ENCODE measurements at regions not wholly inside any gene's neighbourhood (a gene's known extent, or its start where the extent isn't known, plus 50 kb on each side); places are given as distances from the start of the nearest gene placed in this dataset.
A peak's percentile ranks its signal among the peaks of the same experiment; 100 is the strongest.

DNA sequence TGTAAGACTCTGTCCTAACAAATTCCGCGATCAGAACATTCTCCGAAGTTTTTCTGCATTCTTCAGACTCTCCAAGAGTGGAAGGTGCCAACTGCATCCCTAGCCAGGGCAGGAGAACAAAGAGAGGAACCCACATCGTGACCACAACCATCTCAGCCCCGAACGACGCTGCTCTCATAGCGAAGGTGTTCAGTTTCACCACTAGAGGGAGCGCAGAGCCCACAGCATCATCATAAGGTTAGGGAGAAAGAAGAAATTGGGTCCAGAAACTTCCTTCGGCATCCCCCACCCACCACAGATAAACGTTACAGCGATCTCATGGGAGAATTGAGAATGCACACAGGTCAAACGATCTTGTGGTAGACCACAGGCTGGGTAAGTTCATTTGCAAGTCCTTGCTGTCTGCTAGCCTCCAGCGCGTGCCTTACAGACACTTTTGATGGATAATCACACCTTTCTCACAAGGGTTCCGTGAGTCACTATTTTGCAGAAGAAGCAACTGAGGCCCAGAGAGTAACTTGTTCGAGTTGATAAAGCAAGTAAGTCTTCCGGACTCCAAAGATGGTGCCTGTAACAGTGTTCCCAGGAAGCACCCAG, 53.7 kb upstream of the ARL4C start (continued):
- TF ChIP-seq, protein P1, sequence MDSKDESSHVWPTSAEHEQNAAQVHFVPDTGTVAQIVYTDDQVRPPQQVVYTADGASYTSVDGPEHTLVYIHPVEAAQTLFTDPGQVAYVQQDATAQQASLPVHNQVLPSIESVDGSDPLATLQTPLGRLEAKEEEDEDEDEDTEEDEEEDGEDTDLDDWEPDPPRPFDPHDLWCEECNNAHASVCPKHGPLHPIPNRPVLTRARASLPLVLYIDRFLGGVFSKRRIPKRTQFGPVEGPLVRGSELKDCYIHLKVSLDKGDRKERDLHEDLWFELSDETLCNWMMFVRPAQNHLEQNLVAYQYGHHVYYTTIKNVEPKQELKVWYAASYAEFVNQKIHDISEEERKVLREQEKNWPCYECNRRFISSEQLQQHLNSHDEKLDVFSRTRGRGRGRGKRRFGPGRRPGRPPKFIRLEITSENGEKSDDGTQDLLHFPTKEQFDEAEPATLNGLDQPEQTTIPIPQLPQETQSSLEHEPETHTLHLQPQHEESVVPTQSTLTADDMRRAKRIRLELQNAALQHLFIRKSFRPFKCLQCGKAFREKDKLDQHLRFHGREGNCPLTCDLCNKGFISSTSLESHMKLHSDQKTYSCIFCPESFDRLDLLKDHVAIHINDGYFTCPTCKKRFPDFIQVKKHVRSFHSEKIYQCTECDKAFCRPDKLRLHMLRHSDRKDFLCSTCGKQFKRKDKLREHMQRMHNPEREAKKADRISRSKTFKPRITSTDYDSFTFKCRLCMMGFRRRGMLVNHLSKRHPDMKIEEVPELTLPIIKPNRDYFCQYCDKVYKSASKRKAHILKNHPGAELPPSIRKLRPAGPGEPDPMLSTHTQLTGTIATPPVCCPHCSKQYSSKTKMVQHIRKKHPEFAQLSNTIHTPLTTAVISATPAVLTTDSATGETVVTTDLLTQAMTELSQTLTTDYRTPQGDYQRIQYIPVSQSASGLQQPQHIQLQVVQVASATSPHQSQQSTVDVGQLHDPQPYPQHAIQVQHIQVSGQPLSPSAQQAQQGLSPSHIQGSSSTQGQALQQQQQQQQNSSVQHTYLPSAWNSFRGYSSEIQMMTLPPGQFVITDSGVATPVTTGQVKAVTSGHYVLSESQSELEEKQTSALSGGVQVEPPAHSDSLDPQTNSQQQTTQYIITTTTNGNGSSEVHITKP (tag by site-specific recombination; IDR thresholded peaks at IDR 0.05) = peak; percentile 83
- TF ChIP-seq ZNF701 (tag by site-specific recombination; IDR thresholded peaks at IDR 0.05) = no peak

DNA sequence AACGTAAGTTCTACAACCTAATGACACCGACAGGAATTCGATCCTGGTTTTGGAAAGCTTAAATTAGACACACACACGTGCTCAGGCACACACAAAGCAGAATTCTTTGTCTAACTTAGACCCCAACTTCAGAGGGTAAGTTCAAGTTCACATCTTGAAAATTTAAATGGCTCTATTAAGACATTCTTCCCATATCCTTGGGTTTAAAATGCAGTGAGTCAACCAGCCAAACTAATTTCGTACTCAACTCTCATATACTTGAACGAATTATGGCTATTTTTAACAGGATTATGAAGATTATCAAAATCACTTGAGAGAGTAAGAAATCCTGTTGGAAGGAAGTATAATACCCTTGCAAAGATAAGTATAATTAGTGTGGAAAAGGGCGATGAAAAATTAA, 53.2 kb upstream of the ARL4C start:
- Histone ChIP-seq H3K4me1 (ENCODE audit: control insufficient read depth, insufficient read depth, low read length) (no peaks in the 10 kb centered on the region), H3K4me3 (ENCODE audit: low read depth, low read length) (no peak overlapping the region), H3K36me3 (ENCODE audit: control insufficient read depth in 2 of 2, insufficient read depth in 1 of 2, low read length in 2 of 2) (no peaks in the 10 kb centered on the region), H3K9me3 (ENCODE audit: control insufficient read depth, insufficient read depth, low read depth, low read length) (no peaks in the 10 kb centered on the region), H3K27ac (ENCODE audit: extremely low read depth, low read depth, low read length) (no peak overlapping the region)
- ChIA-PET POLR2A (no interaction called here), CTCF (interaction anchor here (0.7 to 3.7 kb wide), 4 partner anchors 331 to 566 kb away, joined by 3 to 24 read pairs (median 6); no protein-coding TSS in a partner anchor)
- TF ChIP-seq EGR2 (tag by site-specific recombination; IDR thresholded peaks at IDR 0.05; ENCODE audit: low read depth) (no peak), ZNF585B (tag by site-specific recombination; IDR thresholded peaks at IDR 0.05) (no peak), ZIC2 (tag by site-specific recombination; IDR thresholded peaks at IDR 0.05) (no peak), ZNF423 (tag by site-specific recombination; IDR thresholded peaks at IDR 0.05) (no peak), TCF7L2 (IDR thresholded peaks at IDR 0.05; ENCODE audit: borderline replicate concordance, low read depth, low read length) (no peak), ZNF555 (tag by site-specific recombination; conservative IDR thresholded peaks at IDR 0.05) (no peak), ZNF324 (tag by site-specific recombination; IDR thresholded peaks at IDR 0.05) (no peak), TRIM28 (IDR thresholded peaks at IDR 0.05; ENCODE audit: borderline replicate concordance, low read length) (no peak), KLF7 (tag by site-specific recombination; IDR thresholded peaks at IDR 0.05; ENCODE audit: borderline replicate concordance) (no peak), ZNF335 (tag by site-specific recombination; conservative IDR thresholded peaks at IDR 0.05) (no peak), ZNF510 (tag by site-specific recombination; IDR thresholded peaks at IDR 0.05; ENCODE audit: insufficient replicate concordance) (no peak), SCRT1 (tag by site-specific recombination; IDR thresholded peaks at IDR 0.05; ENCODE audit: borderline replicate concordance) (no peak), ZNF76 (tag by site-specific recombination; IDR thresholded peaks at IDR 0.05; ENCODE audit: borderline replicate concordance, low read depth) (no peak)
- TF ChIP-seq, protein P2, sequence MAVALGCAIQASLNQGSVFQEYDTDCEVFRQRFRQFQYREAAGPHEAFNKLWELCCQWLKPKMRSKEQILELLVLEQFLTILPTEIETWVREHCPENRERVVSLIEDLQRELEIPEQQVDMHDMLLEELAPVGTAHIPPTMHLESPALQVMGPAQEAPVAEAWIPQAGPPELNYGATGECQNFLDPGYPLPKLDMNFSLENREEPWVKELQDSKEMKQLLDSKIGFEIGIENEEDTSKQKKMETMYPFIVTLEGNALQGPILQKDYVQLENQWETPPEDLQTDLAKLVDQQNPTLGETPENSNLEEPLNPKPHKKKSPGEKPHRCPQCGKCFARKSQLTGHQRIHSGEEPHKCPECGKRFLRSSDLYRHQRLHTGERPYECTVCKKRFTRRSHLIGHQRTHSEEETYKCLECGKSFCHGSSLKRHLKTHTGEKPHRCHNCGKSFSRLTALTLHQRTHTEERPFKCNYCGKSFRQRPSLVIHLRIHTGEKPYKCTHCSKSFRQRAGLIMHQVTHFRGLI (tag by site-specific recombination; IDR thresholded peaks at IDR 0.05) = no peak
- TF ChIP-seq, protein P3, sequence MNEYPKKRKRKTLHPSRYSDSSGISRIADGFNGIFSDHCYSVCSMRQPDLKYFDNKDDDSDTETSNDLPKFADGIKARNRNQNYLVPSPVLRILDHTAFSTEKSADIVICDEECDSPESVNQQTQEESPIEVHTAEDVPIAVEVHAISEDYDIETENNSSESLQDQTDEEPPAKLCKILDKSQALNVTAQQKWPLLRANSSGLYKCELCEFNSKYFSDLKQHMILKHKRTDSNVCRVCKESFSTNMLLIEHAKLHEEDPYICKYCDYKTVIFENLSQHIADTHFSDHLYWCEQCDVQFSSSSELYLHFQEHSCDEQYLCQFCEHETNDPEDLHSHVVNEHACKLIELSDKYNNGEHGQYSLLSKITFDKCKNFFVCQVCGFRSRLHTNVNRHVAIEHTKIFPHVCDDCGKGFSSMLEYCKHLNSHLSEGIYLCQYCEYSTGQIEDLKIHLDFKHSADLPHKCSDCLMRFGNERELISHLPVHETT (tag by site-specific recombination; IDR thresholded peaks at IDR 0.05) = no peak
- TF ChIP-seq, protein P4, sequence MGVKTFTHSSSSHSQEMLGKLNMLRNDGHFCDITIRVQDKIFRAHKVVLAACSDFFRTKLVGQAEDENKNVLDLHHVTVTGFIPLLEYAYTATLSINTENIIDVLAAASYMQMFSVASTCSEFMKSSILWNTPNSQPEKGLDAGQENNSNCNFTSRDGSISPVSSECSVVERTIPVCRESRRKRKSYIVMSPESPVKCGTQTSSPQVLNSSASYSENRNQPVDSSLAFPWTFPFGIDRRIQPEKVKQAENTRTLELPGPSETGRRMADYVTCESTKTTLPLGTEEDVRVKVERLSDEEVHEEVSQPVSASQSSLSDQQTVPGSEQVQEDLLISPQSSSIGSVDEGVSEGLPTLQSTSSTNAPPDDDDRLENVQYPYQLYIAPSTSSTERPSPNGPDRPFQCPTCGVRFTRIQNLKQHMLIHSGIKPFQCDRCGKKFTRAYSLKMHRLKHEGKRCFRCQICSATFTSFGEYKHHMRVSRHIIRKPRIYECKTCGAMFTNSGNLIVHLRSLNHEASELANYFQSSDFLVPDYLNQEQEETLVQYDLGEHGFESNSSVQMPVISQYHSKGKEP (tag by site-specific recombination; IDR thresholded peaks at IDR 0.05) = no peak
- TF ChIP-seq, protein P5, sequence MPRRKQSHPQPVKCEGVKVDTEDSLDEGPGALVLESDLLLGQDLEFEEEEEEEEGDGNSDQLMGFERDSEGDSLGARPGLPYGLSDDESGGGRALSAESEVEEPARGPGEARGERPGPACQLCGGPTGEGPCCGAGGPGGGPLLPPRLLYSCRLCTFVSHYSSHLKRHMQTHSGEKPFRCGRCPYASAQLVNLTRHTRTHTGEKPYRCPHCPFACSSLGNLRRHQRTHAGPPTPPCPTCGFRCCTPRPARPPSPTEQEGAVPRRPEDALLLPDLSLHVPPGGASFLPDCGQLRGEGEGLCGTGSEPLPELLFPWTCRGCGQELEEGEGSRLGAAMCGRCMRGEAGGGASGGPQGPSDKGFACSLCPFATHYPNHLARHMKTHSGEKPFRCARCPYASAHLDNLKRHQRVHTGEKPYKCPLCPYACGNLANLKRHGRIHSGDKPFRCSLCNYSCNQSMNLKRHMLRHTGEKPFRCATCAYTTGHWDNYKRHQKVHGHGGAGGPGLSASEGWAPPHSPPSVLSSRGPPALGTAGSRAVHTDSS (tag by site-specific recombination; IDR thresholded peaks at IDR 0.05) = no peak

Data from HEK293 (cell line).